ENCODE measurements at regions not wholly inside any gene's neighbourhood (a gene's known extent, or its start where the extent isn't known, plus 50 kb on each side); places are given as distances from the start of the nearest gene placed in this dataset.

GRCh38 chr12:23333938-23334337, 615.5 kb downstream of the SOX5 start:
- no peak for DNase-seq (ENCODE audit: extremely low read depth, low read depth)
- no peak for TF ChIP-seq CTCF (IDR thresholded peaks at IDR 0.05; ENCODE audit: low read depth, low read length)

GRCh38 chr12:23335593-23335992, 613.9 kb downstream of the SOX5 start:
- DNase-seq (ENCODE audit: extremely low read depth, low read depth) = no peak
- no peak for TF ChIP-seq CTCF (IDR thresholded peaks at IDR 0.05; ENCODE audit: low read depth, low read length)

- no peak for TF ChIP-seq CTCF (IDR thresholded peaks at IDR 0.05; ENCODE audit: low read depth, low read length)
These were observed 612.3 kb downstream of the SOX5 start for GRCh38 chr12:23337213-23337612.

GRCh38 chr12:23340351-23340750, 609.1 kb downstream of the SOX5 start:
- TF ChIP-seq CTCF (IDR thresholded peaks at IDR 0.05; ENCODE audit: low read depth, low read length) = no peak
- no peak for DNase-seq (ENCODE audit: extremely low read depth, low read depth)

More at GRCh38 chr12:23337213-23337612, 612.3 kb downstream of the SOX5 start:
- DNase-seq (ENCODE audit: extremely low read depth, low read depth) = no peak

GRCh38 chr12:23342407-23342806, 607.1 kb downstream of the SOX5 start:
- TF ChIP-seq CTCF (IDR thresholded peaks at IDR 0.05; ENCODE audit: low read depth, low read length) = no peak
- DNase-seq (ENCODE audit: extremely low read depth, low read depth) = no peak

GRCh38 chr12:23349564-23349963, 599.9 kb downstream of the SOX5 start:
- DNase-seq (ENCODE audit: extremely low read depth, low read depth) = no peak
- TF ChIP-seq CTCF (IDR thresholded peaks at IDR 0.05; ENCODE audit: low read depth, low read length) = no peak

GRCh38 chr12:23350808-23351207, 598.7 kb downstream of the SOX5 start:
- no peak for TF ChIP-seq CTCF (IDR thresholded peaks at IDR 0.05; ENCODE audit: low read depth, low read length)
- no peak for DNase-seq (ENCODE audit: extremely low read depth, low read depth)

Measured in AG09319 (cell line).